Activated T-helper 2 cell treated with anti-CD3 and anti-CD28 coated beads, Interferon-gamma antibody, Interleukin-2, Interleukin-4, amounts not matched to agents 10 μg/mL and 5 μg/mL and 100 μg/mL, durations not matched to agents 14 hours and 24 hours and 36 hours (primary cell): ENCODE measurements at regions not wholly inside any gene's neighbourhood (a gene's known extent, or its start where the extent isn't known, plus 50 kb on each side); places are given as distances from the start of the nearest gene placed in this dataset.

Experiments
- DNase-seq: peaks from one replicate; pipeline ENCODE4 v3.0.0; 2021; ENCODE audit warnings: low spot score
- H3K27ac Mint-ChIP-seq: one replicate; pipeline ENCODE4 v1.8.0; 2021; ENCODE audit warnings: mixed read lengths
- H3K27me3 Mint-ChIP-seq: one replicate; pipeline ENCODE4 v1.8.0; 2021; ENCODE audit warnings: low read depth, mixed read lengths
- H3K36me3 Mint-ChIP-seq: one replicate; pipeline ENCODE4 v1.8.0; 2021; ENCODE audit warnings: low read depth, mixed read lengths
- H3K4me1 Mint-ChIP-seq: one replicate; pipeline ENCODE4 v1.8.0; 2021; ENCODE audit warnings: low read depth, mixed read lengths
- H3K4me3 Mint-ChIP-seq: one replicate; pipeline ENCODE4 v1.8.0; 2021; ENCODE audit warnings: low read depth, mild to moderate bottlenecking, moderate library complexity, mixed read lengths
- H3K9me3 Mint-ChIP-seq: one replicate; pipeline ENCODE4 v1.8.0; 2021; ENCODE audit warnings: mixed read lengths
- intact Hi-C: fragments of 100-400 bp; cut with micrococcal nuclease; formaldehyde crosslinking; loops from one replicate; pipeline ENCODE4 v1.15.1; 2023

DNA sequence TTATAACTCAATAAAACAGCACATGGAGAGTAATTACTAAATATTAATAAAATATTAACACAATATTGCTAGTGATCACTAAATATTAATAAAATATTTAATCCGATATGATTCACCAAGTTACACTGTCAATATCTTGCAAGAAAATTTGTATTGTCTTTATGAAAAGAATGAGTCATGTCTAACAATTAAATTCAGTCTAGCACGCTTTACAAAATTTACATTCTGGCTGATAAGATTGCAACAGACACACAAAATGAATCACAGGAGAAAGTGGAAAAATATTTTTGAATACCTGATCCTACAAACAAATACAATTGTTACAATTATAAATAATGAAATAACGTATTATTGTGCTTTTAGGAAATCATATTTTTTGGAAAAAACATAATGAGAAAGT is 567.2 kb downstream of the EFNA5 start:
- no peak overlapping the region for H3K4me3 Mint-ChIP-seq

DNA sequence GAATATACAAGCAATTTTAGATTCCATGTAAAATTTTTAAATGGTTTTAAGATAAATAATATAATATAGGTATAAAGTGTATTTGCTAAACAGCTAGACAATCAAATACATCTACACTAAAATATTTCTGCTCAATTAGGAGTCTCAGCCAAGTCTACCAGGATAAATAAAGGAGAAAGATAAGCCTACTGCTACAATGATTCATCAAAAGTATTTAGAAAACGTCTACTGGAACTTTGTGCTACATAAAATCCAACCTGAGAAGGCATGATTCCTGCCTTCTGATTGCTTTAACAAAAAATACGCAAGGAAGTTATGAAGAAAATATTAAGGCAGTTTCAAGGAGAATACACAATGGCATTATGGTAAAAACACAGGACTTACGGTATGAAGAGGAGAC is 570.6 kb downstream of the EFNA5 start:
- Mint-ChIP-seq H3K9me3 (peaks cover 3% of the 10 kb centered on the region), H3K36me3 (no peaks in the 10 kb centered on the region), H3K27me3 (no peaks in the 10 kb centered on the region), H3K4me3 (no peak overlapping the region), H3K27ac (no peak overlapping the region), H3K4me1 (no peaks in the 10 kb centered on the region)
- intact Hi-C loops = no loop called here
- no peak for DNase-seq

More for the DNA sequence above, 567.2 kb downstream of the EFNA5 start:
- Mint-ChIP-seq H3K9me3 (peaks cover 2% of the 10 kb centered on the region), H3K4me1 (no peaks in the 10 kb centered on the region), H3K36me3 (no peaks in the 10 kb centered on the region), H3K27ac (no peak overlapping the region), H3K27me3 (no peaks in the 10 kb centered on the region)
- DNase-seq = no peak
- intact Hi-C loops = no loop called here

DNA sequence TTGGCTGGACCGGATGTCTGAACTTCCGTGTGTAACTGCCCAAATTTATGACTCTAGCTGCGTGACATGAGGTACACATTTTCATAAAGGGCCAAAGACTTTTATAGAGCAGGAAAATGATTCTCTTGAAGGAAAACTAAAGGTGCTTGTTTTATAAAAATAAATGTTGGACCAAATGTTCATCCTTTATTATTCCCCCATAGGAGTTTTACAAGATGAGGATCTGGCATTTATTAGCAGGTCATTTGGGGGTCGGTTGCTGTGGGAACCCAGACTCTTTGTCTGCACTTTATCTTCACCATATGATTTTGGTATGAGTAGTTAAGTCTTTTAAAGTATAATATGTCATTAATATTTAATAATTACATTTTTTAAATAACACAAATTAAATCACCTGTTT is 571.2 kb downstream of the EFNA5 start:
- Mint-ChIP-seq H3K36me3 (no peaks in the 10 kb centered on the region), H3K4me3 (no peak overlapping the region), H3K27me3 (no peaks in the 10 kb centered on the region), H3K4me1 (no peaks in the 10 kb centered on the region), H3K27ac (no peak overlapping the region), H3K9me3 (peaks cover 3% of the 10 kb centered on the region)
- DNase-seq = no peak
- intact Hi-C loops = no loop called here

DNA sequence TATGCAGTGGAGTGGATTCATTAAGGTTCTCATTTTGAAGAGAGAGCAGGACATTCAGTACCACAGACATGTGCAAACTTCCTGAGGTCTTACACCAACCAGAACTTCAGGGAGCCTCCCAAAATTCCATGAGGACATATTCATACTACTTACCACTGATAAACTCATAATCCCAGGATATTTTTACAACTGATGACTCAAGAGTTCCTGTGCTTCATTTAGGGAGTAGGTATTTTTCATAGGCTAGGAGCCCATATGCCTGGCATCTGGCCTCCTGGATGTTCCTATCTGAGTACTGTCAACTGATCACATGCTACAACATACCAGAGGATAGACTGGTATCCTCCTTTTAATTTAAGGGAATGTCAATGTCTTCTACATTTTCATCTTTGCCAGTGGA is 578.0 kb downstream of the EFNA5 start:
- H3K9me3 Mint-ChIP-seq = no peaks in the 10 kb centered on the region
- no peak for DNase-seq
- H3K27ac Mint-ChIP-seq = no peak overlapping the region
- H3K4me1 Mint-ChIP-seq = no peaks in the 10 kb centered on the region
- intact Hi-C loops = no loop called here
- no peaks in the 10 kb centered on the region for H3K27me3 Mint-ChIP-seq
- no peak overlapping the region for H3K4me3 Mint-ChIP-seq
- H3K36me3 Mint-ChIP-seq = no peaks in the 10 kb centered on the region

DNA sequence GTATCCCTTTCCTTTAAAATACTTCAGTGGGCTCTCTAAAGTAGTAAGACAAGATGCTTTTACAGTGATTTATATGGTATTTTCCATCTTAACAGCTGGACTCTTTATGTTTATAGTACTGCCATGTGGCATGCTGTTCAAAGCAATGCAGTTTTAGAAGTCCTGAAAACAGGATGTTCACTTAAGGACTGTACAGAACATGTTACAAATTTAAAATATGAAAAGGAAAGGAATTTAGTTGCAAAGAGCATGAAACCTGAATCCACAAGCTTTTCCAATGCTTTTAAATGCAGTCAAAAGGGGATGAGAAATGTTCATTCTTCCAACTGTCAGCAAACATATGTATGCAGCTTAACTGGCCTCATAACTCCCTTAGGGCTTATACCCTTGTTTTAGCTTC is 580.2 kb downstream of the EFNA5 start:
- Mint-ChIP-seq H3K4me3 (no peak overlapping the region), H3K36me3 (no peaks in the 10 kb centered on the region), H3K9me3 (no peaks in the 10 kb centered on the region), H3K4me1 (no peaks in the 10 kb centered on the region), H3K27ac (no peak overlapping the region), H3K27me3 (no peaks in the 10 kb centered on the region)
- no peak for DNase-seq
- intact Hi-C loops = no loop called here

GRCh38 chr5:107088907-107089306 is 581.8 kb downstream of the EFNA5 start:
- no peak overlapping the region for H3K27ac Mint-ChIP-seq
- no peak overlapping the region for H3K4me3 Mint-ChIP-seq
- H3K36me3 Mint-ChIP-seq = no peaks in the 10 kb centered on the region
- H3K27me3 Mint-ChIP-seq = no peaks in the 10 kb centered on the region
- intact Hi-C loops = no loop called here
- H3K9me3 Mint-ChIP-seq = no peaks in the 10 kb centered on the region
- DNase-seq = no peak
- no peaks in the 10 kb centered on the region for H3K4me1 Mint-ChIP-seq

GRCh38 chr5:107085572-107085971 is 585.2 kb downstream of the EFNA5 start:
- intact Hi-C loops = no loop called here

GRCh38 chr5:107074996-107075395 is 595.7 kb downstream of the EFNA5 start:
- Mint-ChIP-seq H3K27ac (no peak overlapping the region), H3K4me3 (no peak overlapping the region), H3K36me3 (no peaks in the 10 kb centered on the region), H3K27me3 (no peaks in the 10 kb centered on the region), H3K9me3 (no peaks in the 10 kb centered on the region), H3K4me1 (no peaks in the 10 kb centered on the region)
- intact Hi-C loops = no loop called here
- no peak for DNase-seq

More at GRCh38 chr5:107085572-107085971, 585.2 kb downstream of the EFNA5 start:
- H3K4me1 Mint-ChIP-seq = no peaks in the 10 kb centered on the region
- H3K36me3 Mint-ChIP-seq = no peaks in the 10 kb centered on the region
- H3K4me3 Mint-ChIP-seq = no peak overlapping the region
- no peak for DNase-seq
- H3K9me3 Mint-ChIP-seq = no peaks in the 10 kb centered on the region
- no peak overlapping the region for H3K27ac Mint-ChIP-seq
- H3K27me3 Mint-ChIP-seq = no peaks in the 10 kb centered on the region

DNA sequence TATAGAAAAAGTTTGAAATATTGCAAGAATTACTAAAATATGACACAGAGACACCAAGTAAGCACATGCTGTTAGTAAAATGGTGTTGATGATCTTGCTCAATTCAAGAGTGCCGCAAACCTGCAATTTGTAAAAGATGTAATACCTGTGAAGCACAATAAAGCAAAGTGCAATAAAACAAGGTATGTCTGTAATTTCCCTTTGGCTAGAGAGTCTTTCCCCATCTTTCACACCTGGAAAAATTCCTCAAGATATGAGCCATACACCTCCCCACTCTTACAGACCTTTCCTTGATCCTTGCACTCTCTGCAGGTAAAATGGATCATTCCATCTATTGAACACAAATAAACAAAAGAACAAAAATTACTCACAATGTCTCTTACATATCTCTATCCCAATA is 597.8 kb downstream of the EFNA5 start:
- DNase-seq = no peak
- no peaks in the 10 kb centered on the region for H3K9me3 Mint-ChIP-seq
- intact Hi-C loops = no loop called here
- no peaks in the 10 kb centered on the region for H3K27me3 Mint-ChIP-seq
- H3K4me1 Mint-ChIP-seq = no peaks in the 10 kb centered on the region
- H3K4me3 Mint-ChIP-seq = no peak overlapping the region
- no peaks in the 10 kb centered on the region for H3K36me3 Mint-ChIP-seq
- H3K27ac Mint-ChIP-seq = no peak overlapping the region

DNA sequence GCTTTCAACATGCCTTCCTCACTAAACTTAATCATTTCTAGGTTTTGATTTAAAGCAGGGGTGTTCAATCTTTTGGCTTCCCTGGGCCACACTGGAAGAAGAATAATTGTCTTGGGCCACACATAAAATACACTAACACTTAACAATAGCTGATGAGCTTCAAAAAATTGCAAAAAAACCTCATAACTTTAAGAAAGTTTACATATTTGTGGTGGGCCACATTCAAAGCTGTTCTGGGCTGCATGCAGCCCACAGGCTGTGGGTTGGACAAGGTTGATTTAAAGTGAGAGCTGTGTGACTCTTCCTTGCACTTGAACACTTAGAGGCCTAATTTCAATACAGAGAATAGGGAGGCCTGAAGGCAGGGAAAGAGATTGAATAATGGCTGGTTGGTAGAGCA is 598.3 kb downstream of the EFNA5 start:
- no peak overlapping the region for H3K27ac Mint-ChIP-seq
- no peak for DNase-seq
- H3K4me3 Mint-ChIP-seq = no peak overlapping the region

DNA sequence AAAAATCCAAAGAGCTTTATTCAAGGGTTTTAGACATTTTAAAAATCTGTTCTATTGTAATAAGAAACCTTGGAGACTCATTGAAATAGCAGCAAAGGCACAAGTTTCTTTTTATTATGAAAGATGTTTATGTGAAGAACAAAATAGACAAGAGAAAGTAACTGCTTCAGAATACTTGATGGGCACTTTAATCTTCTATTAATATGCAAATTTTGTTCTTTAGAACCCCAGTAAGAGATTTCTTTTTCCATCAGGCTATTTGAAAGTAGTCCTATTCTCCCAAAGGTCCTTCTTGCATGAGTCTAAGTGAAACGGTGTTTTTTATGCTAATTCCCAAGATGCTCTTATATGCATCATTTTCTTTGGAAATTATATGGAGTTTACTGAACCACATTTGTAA is 602.0 kb downstream of the EFNA5 start:
- Mint-ChIP-seq H3K36me3 (no peaks in the 10 kb centered on the region), H3K27ac (no peak overlapping the region), H3K27me3 (no peaks in the 10 kb centered on the region), H3K4me1 (no peaks in the 10 kb centered on the region), H3K4me3 (no peak overlapping the region), H3K9me3 (no peaks in the 10 kb centered on the region)
- no peak for DNase-seq
- intact Hi-C loops = no loop called here

More for the DNA sequence above, 598.3 kb downstream of the EFNA5 start:
- Mint-ChIP-seq H3K36me3 (no peaks in the 10 kb centered on the region), H3K4me1 (no peaks in the 10 kb centered on the region), H3K27me3 (no peaks in the 10 kb centered on the region), H3K9me3 (no peaks in the 10 kb centered on the region)
- intact Hi-C loops = no loop called here

DNA sequence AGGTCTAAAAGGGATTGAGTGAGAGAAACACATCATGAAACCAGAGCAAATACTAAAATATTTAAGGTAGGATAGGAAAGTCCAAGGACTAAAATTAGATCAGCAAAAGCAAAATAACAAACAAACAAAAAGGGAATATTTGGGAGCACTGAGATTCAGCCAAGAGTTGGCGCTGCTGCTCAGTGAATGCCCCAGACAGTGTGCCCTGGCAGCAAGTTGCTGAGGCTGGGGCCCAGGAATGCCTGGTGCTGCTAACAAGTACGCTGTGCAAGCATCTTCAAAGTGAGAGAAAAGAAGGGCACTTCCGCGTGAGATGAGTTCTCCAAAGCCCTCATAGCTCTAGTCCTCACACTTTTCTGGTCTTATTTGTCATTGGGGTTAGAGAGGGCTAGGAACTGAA is 603.3 kb downstream of the EFNA5 start:
- intact Hi-C loops = no loop called here
- Mint-ChIP-seq H3K27ac (no peak overlapping the region), H3K36me3 (no peaks in the 10 kb centered on the region), H3K27me3 (no peaks in the 10 kb centered on the region), H3K4me3 (no peak overlapping the region), H3K9me3 (no peaks in the 10 kb centered on the region), H3K4me1 (no peaks in the 10 kb centered on the region)
- DNase-seq = no peak

DNA sequence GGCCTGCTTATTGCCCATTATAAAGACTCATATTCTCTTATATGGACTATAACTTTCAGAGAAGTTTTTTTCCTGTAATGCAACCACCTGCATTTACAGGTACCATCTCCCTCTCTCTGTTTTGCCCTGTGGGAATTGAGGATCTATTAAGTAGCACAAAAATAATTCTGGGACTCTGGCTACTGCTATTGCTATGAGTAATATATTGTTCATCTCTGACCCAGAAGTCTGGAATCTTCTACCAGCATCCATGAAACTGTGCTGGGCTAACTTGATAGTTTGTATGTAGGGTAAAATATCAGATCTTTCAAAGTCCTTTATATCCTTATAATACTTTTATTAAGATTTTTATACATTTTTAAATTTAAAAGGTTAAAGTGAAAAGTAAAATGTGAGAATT is 607.2 kb downstream of the EFNA5 start:
- Mint-ChIP-seq H3K27me3 (no peaks in the 10 kb centered on the region), H3K4me1 (no peaks in the 10 kb centered on the region), H3K4me3 (no peak overlapping the region), H3K27ac (no peak overlapping the region), H3K36me3 (no peaks in the 10 kb centered on the region), H3K9me3 (no peaks in the 10 kb centered on the region)
- DNase-seq = no peak
- intact Hi-C loops = no loop called here

- H3K9me3 Mint-ChIP-seq = no peaks in the 10 kb centered on the region
- no peaks in the 10 kb centered on the region for H3K27me3 Mint-ChIP-seq
- no peak overlapping the region for H3K27ac Mint-ChIP-seq
- H3K4me3 Mint-ChIP-seq = no peak overlapping the region
- H3K4me1 Mint-ChIP-seq = no peaks in the 10 kb centered on the region
- intact Hi-C loops = no loop called here
- H3K36me3 Mint-ChIP-seq = no peaks in the 10 kb centered on the region
- DNase-seq = no peak
Measured at GRCh38 chr5:107058803-107059202, 611.9 kb downstream of the EFNA5 start.
